ENCODE measurements at regions not wholly inside any gene's neighbourhood (a gene's known extent, or its start where the extent isn't known, plus 50 kb on each side); places are given as distances from the start of the nearest gene placed in this dataset.

DNA sequence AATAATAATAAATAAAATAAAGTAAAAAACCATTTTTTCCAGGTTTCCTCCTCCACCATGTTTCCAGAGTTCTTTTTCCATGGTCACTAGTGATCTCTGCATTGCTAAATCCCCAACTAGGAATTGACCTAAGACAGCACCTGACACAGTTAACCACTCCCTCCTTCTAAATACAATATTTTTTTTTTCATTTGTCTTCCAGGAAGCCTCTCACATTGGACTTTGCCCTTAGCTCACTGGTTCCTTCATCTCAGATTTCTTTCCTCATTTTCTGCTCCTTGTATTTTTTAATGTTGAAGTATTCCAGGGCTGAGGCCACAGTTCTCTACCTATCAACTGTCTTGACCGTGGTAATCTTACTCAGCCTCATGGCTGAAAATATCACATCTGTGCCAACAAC, 187.3 kb upstream of the FAM241A start:
- TF ChIP-seq, protein P1, sequence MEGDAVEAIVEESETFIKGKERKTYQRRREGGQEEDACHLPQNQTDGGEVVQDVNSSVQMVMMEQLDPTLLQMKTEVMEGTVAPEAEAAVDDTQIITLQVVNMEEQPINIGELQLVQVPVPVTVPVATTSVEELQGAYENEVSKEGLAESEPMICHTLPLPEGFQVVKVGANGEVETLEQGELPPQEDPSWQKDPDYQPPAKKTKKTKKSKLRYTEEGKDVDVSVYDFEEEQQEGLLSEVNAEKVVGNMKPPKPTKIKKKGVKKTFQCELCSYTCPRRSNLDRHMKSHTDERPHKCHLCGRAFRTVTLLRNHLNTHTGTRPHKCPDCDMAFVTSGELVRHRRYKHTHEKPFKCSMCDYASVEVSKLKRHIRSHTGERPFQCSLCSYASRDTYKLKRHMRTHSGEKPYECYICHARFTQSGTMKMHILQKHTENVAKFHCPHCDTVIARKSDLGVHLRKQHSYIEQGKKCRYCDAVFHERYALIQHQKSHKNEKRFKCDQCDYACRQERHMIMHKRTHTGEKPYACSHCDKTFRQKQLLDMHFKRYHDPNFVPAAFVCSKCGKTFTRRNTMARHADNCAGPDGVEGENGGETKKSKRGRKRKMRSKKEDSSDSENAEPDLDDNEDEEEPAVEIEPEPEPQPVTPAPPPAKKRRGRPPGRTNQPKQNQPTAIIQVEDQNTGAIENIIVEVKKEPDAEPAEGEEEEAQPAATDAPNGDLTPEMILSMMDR (conservative IDR thresholded peaks at IDR 0.05; ENCODE audit: low read length) = no peak
- TF ChIP-seq EZH2phosphoT487 (IDR thresholded peaks at IDR 0.05; ENCODE audit: borderline replicate concordance, low read depth, low read length) = no peak

All from OCI-LY7 (cell line).